Astrocyte (in vitro differentiated cells and primary cell): ENCODE measurements at regions not wholly inside any gene's neighbourhood (a gene's known extent, or its start where the extent isn't known, plus 50 kb on each side); places are given as distances from the start of the nearest gene placed in this dataset.

Experiments
- CTCF ChIP-seq: IDR thresholded peaks from 2 replicates; pipeline ENCODE4 v1.5.1; 2011; ENCODE audit warnings: low read depth, mild to moderate bottlenecking, inconsistent platforms, low read length, moderate library complexity; ENCODE audit not compliant: insufficient read depth
- EZH2 ChIP-seq: IDR thresholded peaks from 2 replicates; pipeline ENCODE4 v1.6.1; 2012; ENCODE audit warnings: mild to moderate bottlenecking, low read length, inconsistent platforms; ENCODE audit not compliant: insufficient read depth

- no peak for TF ChIP-seq CTCF
- no peak for TF ChIP-seq EZH2
These were observed 282.9 kb upstream of the RGPD4 start for GRCh38 chr2:107543793-107544192.
